DND-41 (cell line): ENCODE measurements at regions not wholly inside any gene's neighbourhood (a gene's known extent, or its start where the extent isn't known, plus 50 kb on each side); places are given as distances from the start of the nearest gene placed in this dataset.
A peak's percentile ranks its signal among the peaks of the same experiment; 100 is the strongest.

Experiments used
- ATAC-seq: fragments of 200-7000 bp; cut with Tn5 transposase; 3 replicates; pipeline ENCODE4 v1.9.1; 2021; ENCODE audit warnings: low read depth; ENCODE audit not compliant: insufficient read depth
- DNase-seq: peaks from one replicate; pipeline ENCODE4 v3.0.0-alpha.2; 2020
- H2AFZ ChIP-seq: 2 replicates; pipeline ENCODE4 v1.6.0; 2012; ENCODE audit warnings: low read depth, low read length
- H3K27ac ChIP-seq: 2 replicates; pipeline ENCODE4 v1.5.1; 2012; ENCODE audit warnings: low read length, inconsistent platforms
- H3K27me3 ChIP-seq: fragments of 200-600 bp; sonication (generic); 2 replicates; pipeline ENCODE4 v1.6.0; 2012; ENCODE audit warnings: low read length, mild to moderate bottlenecking, inconsistent platforms; ENCODE audit not compliant: insufficient read depth, poor library complexity
- H3K36me3 ChIP-seq: 2 replicates; pipeline ENCODE4 v1.5.1; 2012; ENCODE audit warnings: low read length, inconsistent platforms; ENCODE audit not compliant: insufficient read depth
- H3K4me1 ChIP-seq: 2 replicates; pipeline ENCODE4 v1.5.1; 2012; ENCODE audit warnings: mild to moderate bottlenecking, low read length; ENCODE audit not compliant: insufficient read depth
- H3K4me2 ChIP-seq: 2 replicates; pipeline ENCODE4 v1.6.0; 2012; ENCODE audit warnings: mild to moderate bottlenecking, moderate library complexity, low read length, inconsistent platforms; ENCODE audit not compliant: insufficient read depth
- H3K4me3 ChIP-seq, 2 experiments: fragments of 200-600 bp in 1 of 2; shearing (Covaris generic) in 1 of 2; 2 replicates each; pipeline ENCODE4 v1.5.1; 2012 to 2016; ENCODE audit warnings: inconsistent platforms in 2 of 2, low read length in 2 of 2, mild to moderate bottlenecking in 2 of 2, low read depth in 1 of 2, moderate library complexity in 1 of 2
- H3K79me2 ChIP-seq: 2 replicates; pipeline ENCODE4 v1.6.0; 2012; ENCODE audit warnings: low read length, inconsistent platforms; ENCODE audit not compliant: insufficient read depth
- H3K9ac ChIP-seq: 2 replicates; pipeline ENCODE4 v1.6.0; 2012; ENCODE audit warnings: low read depth, mild to moderate bottlenecking, inconsistent platforms, low read length, moderate library complexity
- H3K9me3 ChIP-seq: 2 replicates; pipeline ENCODE4 v1.5.1; 2012; ENCODE audit warnings: low read length, moderate library complexity, mild to moderate bottlenecking, inconsistent platforms; ENCODE audit not compliant: insufficient read depth, severe bottlenecking
- H4K20me1 ChIP-seq: 2 replicates; pipeline ENCODE4 v1.6.0; 2012; ENCODE audit warnings: low read length; ENCODE audit not compliant: insufficient read depth
- EZH2 ChIP-seq: IDR thresholded peaks from 3 replicates; pipeline ENCODE4 v1.6.1; 2012; ENCODE audit warnings: borderline replicate concordance, low read depth, mild to moderate bottlenecking, moderate library complexity, low read length, inconsistent platforms; ENCODE audit not compliant: severe bottlenecking
- TF ChIP-seq, protein P1 (sequence below): IDR thresholded peaks from 2 replicates; pipeline ENCODE4 v1.5.1; 2012; ENCODE audit warnings: borderline replicate concordance, low read length, moderate library complexity, mild to moderate bottlenecking; ENCODE audit not compliant: poor library complexity, severe bottlenecking; ENCODE audit errors: extremely low read depth

DNA sequence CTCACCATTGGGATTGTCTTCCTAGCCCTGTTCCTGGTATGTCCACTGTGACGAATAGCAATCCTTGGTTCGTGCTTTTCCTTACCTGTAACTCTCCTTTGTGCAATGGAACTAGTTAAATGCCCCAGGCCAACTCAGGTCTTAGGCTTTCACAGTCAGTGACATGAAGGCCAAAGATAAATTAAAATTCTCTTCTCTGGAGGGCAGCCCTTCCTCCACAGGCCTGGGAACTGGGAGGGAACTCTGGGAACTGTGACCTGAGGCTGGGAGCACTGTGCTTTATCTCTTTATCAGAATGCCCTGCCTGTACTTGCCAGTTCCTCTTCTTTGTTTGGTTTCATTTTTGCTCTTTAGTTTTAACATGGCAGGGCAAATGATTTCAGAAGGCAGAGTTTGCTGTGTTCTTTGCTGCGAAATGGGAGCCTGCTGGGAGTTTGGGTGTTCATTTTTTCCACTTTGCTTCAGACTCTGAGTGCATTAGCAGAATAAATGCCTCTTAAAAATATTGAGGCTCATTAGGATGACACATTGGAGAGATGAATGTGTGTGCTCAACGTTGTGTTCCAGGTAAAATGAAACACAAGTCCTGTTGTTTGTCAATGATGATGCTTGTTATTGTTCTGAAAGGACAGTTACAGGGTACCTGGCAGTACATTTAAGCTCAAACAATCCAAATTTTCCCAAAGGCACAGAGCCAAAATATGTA is 118.1 kb downstream of the NUDT12 start:
- ATAC-seq, result peak; percentile 66
- Histone ChIP-seq H3K9me3 (no peaks in the 10 kb centered on the region), H3K27me3 (no peaks in the 10 kb centered on the region), H3K4me1 (peaks cover 10% of the 10 kb centered on the region), H3K79me2 (no peaks in the 10 kb centered on the region), H2AFZ (peak overlapping the region; percentile 61; the same call in 1 of the 2 replicates), H3K4me2 (peak overlapping the region; percentile 34; the same call in 1 of the 2 replicates), H3K4me3 (peak overlapping the region in 1 of 2 experiments; percentile 20; a peak in 1 of 4 replicates), H3K27ac (no peak overlapping the region; the same call in 1 of the 2 replicates), H4K20me1 (no peaks in the 10 kb centered on the region), H3K9ac (no peak overlapping the region), H3K36me3 (no peaks in the 10 kb centered on the region)
- no peak for DNase-seq
- TF ChIP-seq, protein P1, sequence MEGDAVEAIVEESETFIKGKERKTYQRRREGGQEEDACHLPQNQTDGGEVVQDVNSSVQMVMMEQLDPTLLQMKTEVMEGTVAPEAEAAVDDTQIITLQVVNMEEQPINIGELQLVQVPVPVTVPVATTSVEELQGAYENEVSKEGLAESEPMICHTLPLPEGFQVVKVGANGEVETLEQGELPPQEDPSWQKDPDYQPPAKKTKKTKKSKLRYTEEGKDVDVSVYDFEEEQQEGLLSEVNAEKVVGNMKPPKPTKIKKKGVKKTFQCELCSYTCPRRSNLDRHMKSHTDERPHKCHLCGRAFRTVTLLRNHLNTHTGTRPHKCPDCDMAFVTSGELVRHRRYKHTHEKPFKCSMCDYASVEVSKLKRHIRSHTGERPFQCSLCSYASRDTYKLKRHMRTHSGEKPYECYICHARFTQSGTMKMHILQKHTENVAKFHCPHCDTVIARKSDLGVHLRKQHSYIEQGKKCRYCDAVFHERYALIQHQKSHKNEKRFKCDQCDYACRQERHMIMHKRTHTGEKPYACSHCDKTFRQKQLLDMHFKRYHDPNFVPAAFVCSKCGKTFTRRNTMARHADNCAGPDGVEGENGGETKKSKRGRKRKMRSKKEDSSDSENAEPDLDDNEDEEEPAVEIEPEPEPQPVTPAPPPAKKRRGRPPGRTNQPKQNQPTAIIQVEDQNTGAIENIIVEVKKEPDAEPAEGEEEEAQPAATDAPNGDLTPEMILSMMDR, result no peak
- TF ChIP-seq EZH2, result no peak

DNA sequence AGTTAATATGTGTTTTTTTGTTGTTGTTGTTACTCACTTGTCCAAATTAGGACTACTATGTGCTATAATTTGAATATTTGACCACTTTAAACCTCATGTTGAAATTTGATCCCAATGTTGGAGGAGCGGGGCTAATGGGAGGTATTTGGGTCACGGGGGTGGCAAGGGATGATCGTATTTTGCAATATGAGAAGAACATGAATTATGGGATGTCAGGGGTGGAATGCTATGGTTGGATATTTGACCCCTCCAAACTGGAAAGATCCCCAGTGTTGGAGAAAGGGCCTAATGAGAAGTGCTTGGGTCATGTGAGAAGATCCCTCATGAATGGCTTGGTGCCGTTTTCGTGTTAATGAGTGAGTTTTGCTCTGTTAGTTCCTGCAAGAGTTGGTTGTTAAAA is 119.8 kb downstream of the NUDT12 start:
- Histone ChIP-seq H3K4me3 (no peak overlapping the region), H3K36me3 (no peaks in the 10 kb centered on the region), H2AFZ (no peak overlapping the region), H3K4me2 (no peak overlapping the region), H3K27me3 (no peaks in the 10 kb centered on the region), H3K79me2 (no peaks in the 10 kb centered on the region), H3K27ac (no peak overlapping the region), H3K9ac (no peak overlapping the region), H3K9me3 (no peaks in the 10 kb centered on the region), H4K20me1 (no peaks in the 10 kb centered on the region), H3K4me1 (peaks cover 10% of the 10 kb centered on the region)
- TF ChIP-seq EZH2, result no peak
- TF ChIP-seq, protein P1, result no peak
- ATAC-seq (no peak), DNase-seq (no peak)

DNA sequence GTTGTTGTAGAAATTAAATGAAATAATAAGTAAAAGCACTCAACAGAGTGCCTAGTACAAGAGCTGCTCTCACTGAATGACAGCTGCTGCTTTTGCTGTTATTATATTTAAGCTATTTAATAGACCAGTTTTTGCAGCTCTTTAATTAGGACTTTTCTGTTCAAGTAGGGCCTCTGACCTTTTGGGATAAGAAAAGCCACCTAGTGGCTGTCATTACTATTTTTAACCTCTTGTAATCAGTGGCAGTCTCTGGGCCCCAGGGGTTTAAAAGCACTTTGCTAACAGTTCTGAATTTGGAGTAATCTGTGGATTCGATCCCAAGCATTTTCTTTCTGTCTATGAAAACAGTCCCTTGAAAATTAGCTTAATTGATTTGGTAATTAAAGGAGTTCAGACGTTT is 121.1 kb downstream of the NUDT12 start:
- no peaks in the 10 kb centered on the region for H4K20me1 ChIP-seq
- no peak overlapping the region for H3K4me2 ChIP-seq
- no peak overlapping the region for H3K4me3 ChIP-seq
- H3K4me1 ChIP-seq, result peaks cover 10% of the 10 kb centered on the region
- no peak for ATAC-seq
- TF ChIP-seq, protein P1, result peak; percentile 34
- TF ChIP-seq EZH2, result no peak
- no peaks in the 10 kb centered on the region for H3K27me3 ChIP-seq
- no peak overlapping the region for H2AFZ ChIP-seq
- no peaks in the 10 kb centered on the region for H3K79me2 ChIP-seq
- H3K36me3 ChIP-seq, result no peaks in the 10 kb centered on the region
- no peak overlapping the region for H3K27ac ChIP-seq
- no peak overlapping the region for H3K9ac ChIP-seq
- H3K9me3 ChIP-seq, result no peaks in the 10 kb centered on the region
- no peak for DNase-seq
